ENCODE measurements at regions not wholly inside any gene's neighbourhood (a gene's known extent, or its start where the extent isn't known, plus 50 kb on each side); places are given as distances from the start of the nearest gene placed in this dataset.
"Not testable (repeated sequence)": the region's sequence is repeated elsewhere in the genome, so short reads cannot be mapped to it uniquely, and the experiment has no call there.

GRCh38 chr2:35478121-35478520, 877.5 kb upstream of the CRIM1 start:
- not testable (repeated sequence) for TF ChIP-seq CTCF (tag by site-specific recombination; IDR thresholded peaks at IDR 0.05); ZNF350 (tag by site-specific recombination; IDR thresholded peaks at IDR 0.05); ZNF670 (tag by site-specific recombination; IDR thresholded peaks at IDR 0.05; ENCODE audit: low read depth)

Data from HEK293 (cell line).